ENCODE measurements at regions not wholly inside any gene's neighbourhood (a gene's known extent, or its start where the extent isn't known, plus 50 kb on each side); places are given as distances from the start of the nearest gene placed in this dataset.

DNA sequence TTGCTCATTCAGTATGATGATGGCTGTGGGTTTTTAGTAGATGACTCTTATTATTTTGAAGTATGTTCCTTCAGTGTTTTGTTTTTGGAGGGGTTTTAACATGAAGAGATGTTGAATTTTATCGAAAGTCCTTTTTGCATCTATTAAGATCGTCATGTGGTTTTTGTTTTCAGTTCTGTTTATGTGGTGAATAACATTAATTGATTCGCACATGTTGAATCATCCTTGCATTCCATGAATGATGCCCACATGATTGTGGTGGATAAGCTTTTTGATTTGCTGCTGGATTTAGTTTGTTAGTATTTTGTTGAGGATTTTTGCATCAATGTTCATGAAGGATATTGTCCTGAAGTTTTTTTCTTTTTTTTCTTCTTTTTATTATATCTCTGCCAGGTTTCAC is 347.4 kb upstream of the EPHA5 start:
- H3K36me3 ChIP-seq (ENCODE audit: control insufficient read depth, insufficient read depth, low read length) = no peaks in the 10 kb centered on the region
- H3K79me2 ChIP-seq (ENCODE audit: control insufficient read depth, insufficient read depth, low read length) = no peaks in the 10 kb centered on the region
- H3K4me2 ChIP-seq (ENCODE audit: extremely low read depth, insufficient read depth, low read length) = no peak overlapping the region
- H3K9me3 ChIP-seq (ENCODE audit: control insufficient read depth, insufficient read depth, low read depth, low read length) = no peaks in the 10 kb centered on the region
- DNase-seq (ENCODE audit: low read depth in 2 of 2) = peak in 1 of 2 donors; percentile 56
- no peak for TF ChIP-seq EZH2 (IDR thresholded peaks at IDR 0.05; ENCODE audit: low read length, missing control alignments)
- TF ChIP-seq, protein P1, sequence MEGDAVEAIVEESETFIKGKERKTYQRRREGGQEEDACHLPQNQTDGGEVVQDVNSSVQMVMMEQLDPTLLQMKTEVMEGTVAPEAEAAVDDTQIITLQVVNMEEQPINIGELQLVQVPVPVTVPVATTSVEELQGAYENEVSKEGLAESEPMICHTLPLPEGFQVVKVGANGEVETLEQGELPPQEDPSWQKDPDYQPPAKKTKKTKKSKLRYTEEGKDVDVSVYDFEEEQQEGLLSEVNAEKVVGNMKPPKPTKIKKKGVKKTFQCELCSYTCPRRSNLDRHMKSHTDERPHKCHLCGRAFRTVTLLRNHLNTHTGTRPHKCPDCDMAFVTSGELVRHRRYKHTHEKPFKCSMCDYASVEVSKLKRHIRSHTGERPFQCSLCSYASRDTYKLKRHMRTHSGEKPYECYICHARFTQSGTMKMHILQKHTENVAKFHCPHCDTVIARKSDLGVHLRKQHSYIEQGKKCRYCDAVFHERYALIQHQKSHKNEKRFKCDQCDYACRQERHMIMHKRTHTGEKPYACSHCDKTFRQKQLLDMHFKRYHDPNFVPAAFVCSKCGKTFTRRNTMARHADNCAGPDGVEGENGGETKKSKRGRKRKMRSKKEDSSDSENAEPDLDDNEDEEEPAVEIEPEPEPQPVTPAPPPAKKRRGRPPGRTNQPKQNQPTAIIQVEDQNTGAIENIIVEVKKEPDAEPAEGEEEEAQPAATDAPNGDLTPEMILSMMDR (conservative IDR thresholded peaks at IDR 0.05 in 1 of 2, IDR thresholded peaks at IDR 0.05 in 1 of 2; ENCODE audit: low read depth in 1 of 2, low read length in 2 of 2) = no peak
- H3K27me3 ChIP-seq (ENCODE audit: control insufficient read depth, insufficient read depth, low read length) = no peaks in the 10 kb centered on the region
- H3K4me1 ChIP-seq (ENCODE audit: control insufficient read depth, extremely low read depth, insufficient read depth, low read length) = no peaks in the 10 kb centered on the region
- H4K20me1 ChIP-seq (ENCODE audit: control insufficient read depth, extremely low read depth, insufficient read depth, low read length) = no peaks in the 10 kb centered on the region
- H3K9ac ChIP-seq (ENCODE audit: insufficient read depth, low read length) = no peak overlapping the region
- H3K4me3 ChIP-seq (replicated peaks in 1 of 4; ENCODE audit: control extremely low read depth in 1 of 4, insufficient read depth in 1 of 4, low read depth in 3 of 4, low read length in 4 of 4) = no peak overlapping the region
- H2AFZ ChIP-seq (ENCODE audit: low read length) = no peak overlapping the region
- H3K27ac ChIP-seq (ENCODE audit: insufficient read depth, low read length) = no peak overlapping the region

GRCh38 chr4:66016240-66016639 is 346.0 kb upstream of the EPHA5 start:
- Histone ChIP-seq H3K79me2 (ENCODE audit: control insufficient read depth, insufficient read depth, low read length) (no peaks in the 10 kb centered on the region), H3K9me3 (ENCODE audit: control insufficient read depth, insufficient read depth, low read depth, low read length) (no peaks in the 10 kb centered on the region), H3K4me2 (ENCODE audit: extremely low read depth, insufficient read depth, low read length) (no peak overlapping the region), H3K4me1 (ENCODE audit: control insufficient read depth, extremely low read depth, insufficient read depth, low read length) (no peaks in the 10 kb centered on the region), H4K20me1 (ENCODE audit: control insufficient read depth, extremely low read depth, insufficient read depth, low read length) (no peaks in the 10 kb centered on the region), H3K4me3 (replicated peaks in 1 of 4; ENCODE audit: control extremely low read depth in 1 of 4, insufficient read depth in 1 of 4, low read depth in 3 of 4, low read length in 4 of 4) (no peak overlapping the region), H3K9ac (ENCODE audit: insufficient read depth, low read length) (no peak overlapping the region), H3K36me3 (ENCODE audit: control insufficient read depth, insufficient read depth, low read length) (no peaks in the 10 kb centered on the region), H3K27me3 (ENCODE audit: control insufficient read depth, insufficient read depth, low read length) (no peaks in the 10 kb centered on the region), H3K27ac (ENCODE audit: insufficient read depth, low read length) (no peak overlapping the region), H2AFZ (ENCODE audit: low read length) (no peak overlapping the region)
- TF ChIP-seq, protein P1 (conservative IDR thresholded peaks at IDR 0.05 in 1 of 2, IDR thresholded peaks at IDR 0.05 in 1 of 2; ENCODE audit: low read depth in 1 of 2, low read length in 2 of 2) = no peak
- TF ChIP-seq EZH2 (IDR thresholded peaks at IDR 0.05; ENCODE audit: low read length, missing control alignments) = no peak
- DNase-seq (ENCODE audit: low read depth in 2 of 2) = no peak

GRCh38 chr4:66014146-66014765 is 344.0 kb upstream of the EPHA5 start:
- no peak for DNase-seq (ENCODE audit: low read depth in 2 of 2)
- Histone ChIP-seq H2AFZ (ENCODE audit: low read length) (no peak overlapping the region), H3K9ac (ENCODE audit: insufficient read depth, low read length) (no peak overlapping the region), H3K27ac (ENCODE audit: insufficient read depth, low read length) (no peak overlapping the region), H3K4me3 (replicated peaks in 1 of 4; ENCODE audit: control extremely low read depth in 1 of 4, insufficient read depth in 1 of 4, low read depth in 3 of 4, low read length in 4 of 4) (no peak overlapping the region), H4K20me1 (ENCODE audit: control insufficient read depth, extremely low read depth, insufficient read depth, low read length) (no peaks in the 10 kb centered on the region), H3K9me3 (ENCODE audit: control insufficient read depth, insufficient read depth, low read depth, low read length) (no peaks in the 10 kb centered on the region), H3K79me2 (ENCODE audit: control insufficient read depth, insufficient read depth, low read length) (no peaks in the 10 kb centered on the region), H3K4me2 (ENCODE audit: extremely low read depth, insufficient read depth, low read length) (no peak overlapping the region), H3K27me3 (ENCODE audit: control insufficient read depth, insufficient read depth, low read length) (no peaks in the 10 kb centered on the region), H3K4me1 (ENCODE audit: control insufficient read depth, extremely low read depth, insufficient read depth, low read length) (no peaks in the 10 kb centered on the region), H3K36me3 (ENCODE audit: control insufficient read depth, insufficient read depth, low read length) (no peaks in the 10 kb centered on the region)
- TF ChIP-seq EZH2 (IDR thresholded peaks at IDR 0.05; ENCODE audit: low read length, missing control alignments) = no peak
- TF ChIP-seq, protein P1 (conservative IDR thresholded peaks at IDR 0.05 in 1 of 2, IDR thresholded peaks at IDR 0.05 in 1 of 2; ENCODE audit: low read depth in 1 of 2, low read length in 2 of 2) = no peak
